Endothelial cell of umbilical vein (primary cell): ENCODE measurements at regions not wholly inside any gene's neighbourhood (a gene's known extent, or its start where the extent isn't known, plus 50 kb on each side); places are given as distances from the start of the nearest gene placed in this dataset.
"Not testable (repeated sequence)": the region's sequence is repeated elsewhere in the genome, so short reads cannot be mapped to it uniquely, and the experiment has no call there.

Source experiments
- BruUV-seq: library from RNA; stranded (reverse); fragments of 400-500 nt; replicated peaks from 2 replicates; lab custom pipeline; 2021; lab: Mats Ljungman, UMichigan
- CTCF ChIA-PET: fragments of 300-600, 350-600 bp; sonication (Branson Sonifier 250); formaldehyde crosslinking; loops from one replicate; lab custom pipeline; 2021; ENCODE audit warnings: antibody characterized with exemption, inconsistent platforms; lab: Charles Lee
- POLR2A ChIA-PET: fragments of 300-600, 350-600 bp; sonication (Branson Sonifier 250); formaldehyde crosslinking; loops from one replicate; lab custom pipeline; 2021; ENCODE audit warnings: antibody characterized with exemption, inconsistent platforms; lab: Charles Lee
- DNase-seq: peaks from one replicate; pipeline ENCODE4 v3.0.0-alpha.2; 2011; ENCODE audit warnings: low read depth, low spot score
- FAIRE-seq: peaks from 2 replicates; lab custom pipeline; 2011; peaks lifted over from hg19 to GRCh38; lab: Jason Lieb, UNC
- H2AFZ ChIP-seq: 2 replicates; pipeline ENCODE4 v1.6.0; 2012; ENCODE audit warnings: low read depth, low read length, control low read depth, inconsistent platforms
- H3K27ac ChIP-seq: 2 replicates; pipeline ENCODE4 v1.5.1; 2011; ENCODE audit warnings: low read depth, mild to moderate bottlenecking, control low read depth, low read length, moderate library complexity; ENCODE audit not compliant: insufficient read depth
- H3K27me3 ChIP-seq, 2 experiments: 2 replicates each; pipeline versions ENCODE4 v1.6.0 to v1.6.1; 2011; ENCODE audit warnings: low read length in 2 of 2, mixed read lengths in 1 of 2; ENCODE audit not compliant: control insufficient read depth in 2 of 2, insufficient read depth in 2 of 2
- H3K36me3 ChIP-seq, 2 experiments: 2 replicates in 1 of 2; 3 replicates in 1 of 2; pipeline ENCODE4 v1.5.1; 2011; ENCODE audit warnings: low read length in 2 of 2, mild to moderate bottlenecking in 1 of 2, moderate library complexity in 1 of 2; ENCODE audit not compliant: control insufficient read depth in 2 of 2, insufficient read depth in 2 of 2; ENCODE audit errors: extremely low read depth in 1 of 2
- H3K4me1 ChIP-seq: 3 replicates; pipeline ENCODE4 v1.5.1; 2011; ENCODE audit warnings: mild to moderate bottlenecking, low read length; ENCODE audit not compliant: control insufficient read depth, insufficient read depth; ENCODE audit errors: extremely low read depth
- H3K4me2 ChIP-seq: 2 replicates; pipeline ENCODE4 v1.6.1; 2011; ENCODE audit warnings: low read length, control low read depth, mixed read lengths; ENCODE audit not compliant: insufficient read depth
- H3K4me3 ChIP-seq, 3 experiments: fragments of 200-600 bp in 1 of 3; sonication (generic), shearing (Covaris generic) in 1 of 3; replicated peaks in 1 of 3; 2 replicates each; pipeline ENCODE4 v1.5.1; 2011 to 2016; ENCODE audit warnings: control low read depth in 3 of 3, low read length in 3 of 3, mild to moderate bottlenecking in 2 of 3, inconsistent platforms in 1 of 3, low read depth in 1 of 3, moderate library complexity in 1 of 3; ENCODE audit not compliant: insufficient read depth in 1 of 3
- H3K79me2 ChIP-seq: 2 replicates; pipeline ENCODE4 v1.6.0; 2012; ENCODE audit warnings: low read length, inconsistent platforms; ENCODE audit not compliant: control insufficient read depth, insufficient read depth
- H3K9ac ChIP-seq: replicated peaks from 2 replicates; pipeline ENCODE3; 2011; ENCODE audit warnings: low read length, control low read depth; ENCODE audit not compliant: insufficient read depth; ENCODE audit errors: extremely low read depth
- H3K9me1 ChIP-seq: replicated peaks from 3 replicates; pipeline ENCODE4 v1.6.0; 2011; ENCODE audit warnings: mild to moderate bottlenecking, low read length; ENCODE audit not compliant: control insufficient read depth, insufficient read depth; ENCODE audit errors: extremely low read depth
- H3K9me3 ChIP-seq: replicated peaks from 2 replicates; pipeline ENCODE4 v1.5.1; 2012; ENCODE audit warnings: low read length, inconsistent platforms; ENCODE audit not compliant: control insufficient read depth, insufficient read depth
- H4K20me1 ChIP-seq: replicated peaks from 2 replicates; pipeline ENCODE3; 2011; ENCODE audit warnings: mild to moderate bottlenecking, low read length; ENCODE audit not compliant: control insufficient read depth, insufficient read depth; ENCODE audit errors: extremely low read depth
- EZH2 ChIP-seq: IDR thresholded peaks from 2 replicates; pipeline ENCODE4 v1.6.1; 2012; ENCODE audit warnings: borderline replicate concordance, low read depth, mild to moderate bottlenecking, moderate library complexity, low read length, inconsistent platforms; ENCODE audit not compliant: severe bottlenecking
- FOS ChIP-seq: IDR thresholded peaks from 2 replicates; pipeline ENCODE4 v1.6.1; 2011; ENCODE audit warnings: mild to moderate bottlenecking, low read length, moderate library complexity, borderline replicate concordance; ENCODE audit not compliant: insufficient read depth
- GATA2 ChIP-seq: IDR thresholded peaks from 2 replicates; pipeline ENCODE4 v1.7.0; 2011; ENCODE audit warnings: low read depth, mild to moderate bottlenecking, moderate library complexity, mixed read lengths, low read length; ENCODE audit not compliant: insufficient read length, insufficient read depth
- JUN ChIP-seq: IDR thresholded peaks from 2 replicates; pipeline ENCODE4 v1.6.1; 2011; ENCODE audit warnings: borderline replicate concordance, low read depth; ENCODE audit not compliant: insufficient read length, insufficient read depth
- MAX ChIP-seq: IDR thresholded peaks from 2 replicates; pipeline ENCODE4 v1.6.1; 2011; ENCODE audit not compliant: insufficient read depth, insufficient read length
- MYC ChIP-seq: IDR thresholded peaks from one replicate; pipeline ENCODE4 v1.6.1; 2011; ENCODE audit warnings: mild to moderate bottlenecking, low read depth, low read length
- POLR2A ChIP-seq: IDR thresholded peaks from 2 replicates; pipeline ENCODE4 v1.6.1; 2012; ENCODE audit warnings: low read depth, mild to moderate bottlenecking, control low read depth, low read length
- POLR2AphosphoS5 ChIP-seq: IDR thresholded peaks from 2 replicates; pipeline ENCODE4 v1.6.1; 2012; ENCODE audit warnings: low read depth, mild to moderate bottlenecking, control low read depth, low read length, moderate library complexity; ENCODE audit not compliant: insufficient read depth
- dilution Hi-C: fragments of 300-500 bp; cut with MboI; formaldehyde crosslinking; loops from one replicate; pipeline ENCODE4 v1.15.0; 2019; ENCODE audit warnings: low sequenced_read_pairs; ENCODE audit not compliant: extremely low pct_ligation_motif_present
- intact Hi-C: fragments of 100-400 bp; cut with micrococcal nuclease; formaldehyde crosslinking; loops from one replicate; pipeline ENCODE4 v1.10.0; 2022
- TF ChIP-seq, protein P1 (sequence below), 2 donors: IDR thresholded peaks; 1 replicate in 1 of 2; 2 replicates in 1 of 2; pipeline ENCODE4 v1.5.1; 2011; ENCODE audit warnings: low read length in 2 of 2, mild to moderate bottlenecking in 2 of 2, moderate library complexity in 2 of 2, control low read depth in 1 of 2, inconsistent platforms in 1 of 2, low read depth in 1 of 2; ENCODE audit not compliant: insufficient read depth in 1 of 2; ENCODE audit errors: extremely low read depth in 1 of 2

DNA sequence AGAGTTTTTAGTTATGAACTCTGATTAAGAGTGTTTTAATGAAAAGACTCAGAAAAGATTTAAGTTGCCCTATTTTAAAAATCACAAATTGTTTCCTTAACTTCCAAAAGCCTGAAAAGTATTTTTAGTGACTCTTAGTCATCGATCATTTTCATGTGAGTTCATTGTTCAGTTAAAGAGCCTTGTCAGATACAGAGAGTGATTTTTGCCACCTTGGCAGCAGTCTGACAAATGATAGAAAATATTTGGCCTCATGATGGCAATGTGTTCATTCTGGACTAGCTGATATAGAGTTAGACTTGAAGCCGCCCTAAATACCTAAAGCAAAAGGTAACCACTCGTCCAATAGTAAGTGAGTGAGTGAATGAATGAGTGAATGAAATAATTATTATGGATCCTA, 225.8 kb downstream of the CPS1 start:
- no peak overlapping the region for H2AFZ ChIP-seq
- H4K20me1 ChIP-seq, result no peaks in the 10 kb centered on the region
- POLR2A ChIA-PET, result no interaction called here
- CTCF ChIA-PET, result no interaction called here
- DNase-seq (no peak), FAIRE-seq (no peak)
- TF ChIP-seq POLR2A (no peak), FOS (no peak), EZH2 (no peak), GATA2 (no peak), MYC (no peak), POLR2AphosphoS5 (no peak), MAX (no peak), JUN (no peak)
- TF ChIP-seq, protein P1, sequence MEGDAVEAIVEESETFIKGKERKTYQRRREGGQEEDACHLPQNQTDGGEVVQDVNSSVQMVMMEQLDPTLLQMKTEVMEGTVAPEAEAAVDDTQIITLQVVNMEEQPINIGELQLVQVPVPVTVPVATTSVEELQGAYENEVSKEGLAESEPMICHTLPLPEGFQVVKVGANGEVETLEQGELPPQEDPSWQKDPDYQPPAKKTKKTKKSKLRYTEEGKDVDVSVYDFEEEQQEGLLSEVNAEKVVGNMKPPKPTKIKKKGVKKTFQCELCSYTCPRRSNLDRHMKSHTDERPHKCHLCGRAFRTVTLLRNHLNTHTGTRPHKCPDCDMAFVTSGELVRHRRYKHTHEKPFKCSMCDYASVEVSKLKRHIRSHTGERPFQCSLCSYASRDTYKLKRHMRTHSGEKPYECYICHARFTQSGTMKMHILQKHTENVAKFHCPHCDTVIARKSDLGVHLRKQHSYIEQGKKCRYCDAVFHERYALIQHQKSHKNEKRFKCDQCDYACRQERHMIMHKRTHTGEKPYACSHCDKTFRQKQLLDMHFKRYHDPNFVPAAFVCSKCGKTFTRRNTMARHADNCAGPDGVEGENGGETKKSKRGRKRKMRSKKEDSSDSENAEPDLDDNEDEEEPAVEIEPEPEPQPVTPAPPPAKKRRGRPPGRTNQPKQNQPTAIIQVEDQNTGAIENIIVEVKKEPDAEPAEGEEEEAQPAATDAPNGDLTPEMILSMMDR (IDR thresholded peaks at IDR 0.05; ENCODE audit: extremely low read depth in 1 of 2, insufficient read depth in 1 of 2, low read depth in 1 of 2, low read length in 2 of 2), result no peak
- H3K4me1 ChIP-seq, result no peaks in the 10 kb centered on the region
- no peaks in the 10 kb centered on the region for H3K36me3 ChIP-seq
- no peaks in the 10 kb centered on the region for H3K9me1 ChIP-seq
- dilution Hi-C loops (no loop called here), intact Hi-C loops (no loop called here)
- H3K27ac ChIP-seq, result no peak overlapping the region
- H3K4me3 ChIP-seq, result no peak overlapping the region
- no peak overlapping the region for H3K9ac ChIP-seq
- no peaks in the 10 kb centered on the region for H3K9me3 ChIP-seq
- H3K4me2 ChIP-seq, result no peak overlapping the region
- no peaks in the 10 kb centered on the region for H3K79me2 ChIP-seq
- no TSS peak for BruUV-seq
- H3K27me3 ChIP-seq, result no peaks in the 10 kb centered on the region

DNA sequence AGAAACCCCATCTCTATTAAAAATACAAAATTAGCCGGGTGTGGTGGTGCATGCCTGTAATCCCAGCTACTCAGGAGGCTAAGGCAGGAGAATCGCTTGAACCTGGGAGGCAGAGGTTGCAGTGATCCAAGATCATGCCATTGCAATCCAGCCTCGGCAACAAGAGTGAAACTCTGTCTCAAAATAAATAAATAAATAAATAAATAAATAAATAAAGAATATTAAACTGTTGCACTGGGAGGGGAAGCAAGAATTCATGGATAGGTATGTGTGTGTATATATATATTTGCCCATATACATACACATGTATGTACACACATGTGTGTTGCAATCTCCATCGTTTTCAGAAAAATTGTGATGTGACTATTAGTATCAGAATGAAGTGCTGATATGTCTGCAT, 231.4 kb downstream of the CPS1 start:
- H3K36me3 ChIP-seq, H3K79me2 ChIP-seq, H3K9ac ChIP-seq, H3K4me3 ChIP-seq, POLR2A ChIA-PET, H3K9me1 ChIP-seq, H3K9me3 ChIP-seq, H3K4me1 ChIP-seq, BruUV-seq, H4K20me1 ChIP-seq, CTCF ChIA-PET, dilution Hi-C loops, H3K27ac ChIP-seq, FAIRE-seq, DNase-seq, H3K4me2 ChIP-seq, H2AFZ ChIP-seq, H3K27me3 ChIP-seq, intact Hi-C loops: not testable (repeated sequence)
